ENCODE measurements at regions not wholly inside any gene's neighbourhood (a gene's known extent, or its start where the extent isn't known, plus 50 kb on each side); places are given as distances from the start of the nearest gene placed in this dataset.
A peak's percentile ranks its signal among the peaks of the same experiment; 100 is the strongest.

DNA sequence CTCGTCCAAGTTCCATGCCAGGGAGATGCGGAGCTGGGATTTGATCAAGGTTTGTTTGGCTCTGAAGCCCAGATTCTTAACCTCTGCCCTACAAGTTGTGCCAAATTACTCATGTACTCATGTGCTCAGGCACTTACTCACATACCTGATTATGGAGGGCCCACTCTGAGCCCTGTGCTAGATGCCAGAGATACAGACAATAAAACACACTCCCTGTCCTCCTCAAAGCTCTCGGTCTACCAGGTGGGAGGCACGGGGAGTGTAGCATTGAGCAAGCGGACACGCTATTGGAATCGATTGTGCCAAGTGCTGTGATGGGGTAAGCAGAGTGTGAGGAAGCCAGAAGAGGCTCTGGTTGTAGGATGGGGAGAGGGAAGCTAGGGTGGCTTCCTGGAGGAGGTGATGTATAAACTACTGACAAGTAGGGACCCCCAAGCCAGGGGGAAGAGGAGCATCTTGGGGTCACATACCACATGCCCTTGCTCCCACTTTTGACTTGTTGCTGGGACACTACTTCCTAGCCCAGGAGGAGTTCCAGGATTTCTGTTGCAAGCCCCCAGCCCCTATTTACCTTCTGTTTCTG is 49.8 kb upstream of the IFNLR1 start:
- peak; percentile 55 for DNase-seq (ENCODE audit: low read depth)
- in situ Hi-C loops (cut with HindIII; ENCODE audit: low sequenced_read_pairs), result no loop called here
- no peak overlapping the region for H3K4me3 ChIP-seq (ENCODE audit: low read depth, low read length)
- TF ChIP-seq, protein P1, sequence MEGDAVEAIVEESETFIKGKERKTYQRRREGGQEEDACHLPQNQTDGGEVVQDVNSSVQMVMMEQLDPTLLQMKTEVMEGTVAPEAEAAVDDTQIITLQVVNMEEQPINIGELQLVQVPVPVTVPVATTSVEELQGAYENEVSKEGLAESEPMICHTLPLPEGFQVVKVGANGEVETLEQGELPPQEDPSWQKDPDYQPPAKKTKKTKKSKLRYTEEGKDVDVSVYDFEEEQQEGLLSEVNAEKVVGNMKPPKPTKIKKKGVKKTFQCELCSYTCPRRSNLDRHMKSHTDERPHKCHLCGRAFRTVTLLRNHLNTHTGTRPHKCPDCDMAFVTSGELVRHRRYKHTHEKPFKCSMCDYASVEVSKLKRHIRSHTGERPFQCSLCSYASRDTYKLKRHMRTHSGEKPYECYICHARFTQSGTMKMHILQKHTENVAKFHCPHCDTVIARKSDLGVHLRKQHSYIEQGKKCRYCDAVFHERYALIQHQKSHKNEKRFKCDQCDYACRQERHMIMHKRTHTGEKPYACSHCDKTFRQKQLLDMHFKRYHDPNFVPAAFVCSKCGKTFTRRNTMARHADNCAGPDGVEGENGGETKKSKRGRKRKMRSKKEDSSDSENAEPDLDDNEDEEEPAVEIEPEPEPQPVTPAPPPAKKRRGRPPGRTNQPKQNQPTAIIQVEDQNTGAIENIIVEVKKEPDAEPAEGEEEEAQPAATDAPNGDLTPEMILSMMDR (IDR thresholded peaks at IDR 0.05; ENCODE audit: low read depth, low read length, missing control alignments), result no peak
